ENCODE measurements at regions not wholly inside any gene's neighbourhood (a gene's known extent, or its start where the extent isn't known, plus 50 kb on each side); places are given as distances from the start of the nearest gene placed in this dataset.

- ATAC-seq (no peak), DNase-seq (no peak)
- H3K36me3 ChIP-seq, result no peaks in the 10 kb centered on the region
- no peak for TF ChIP-seq CTCF (IDR thresholded peaks at IDR 0.05)
- H3K4me1 ChIP-seq, result no peaks in the 10 kb centered on the region
- no peaks in the 10 kb centered on the region for H3K9me3 ChIP-seq
- no peak overlapping the region for H3K4me3 ChIP-seq
- intact Hi-C loops (cut with DNase I), result no loop called here
- no peak overlapping the region for H3K27ac ChIP-seq
- H3K27me3 ChIP-seq, result no peaks in the 10 kb centered on the region
These were observed 191.0 kb upstream of the AFF2 start for GRCh38 chrX:148309413-148309812.

GRCh38 chrX:148310426-148311165 is 189.8 kb upstream of the AFF2 start:
- H3K4me1 ChIP-seq, result no peaks in the 10 kb centered on the region
- TF ChIP-seq CTCF (IDR thresholded peaks at IDR 0.05), result no peak

GRCh38 chrX:148311544-148311943 is 188.9 kb upstream of the AFF2 start:
- no peak overlapping the region for H3K27ac ChIP-seq
- H3K4me3 ChIP-seq, result no peak overlapping the region
- DNase-seq (no peak), ATAC-seq (no peak)
- intact Hi-C loops (cut with DNase I), result no loop called here
- no peaks in the 10 kb centered on the region for H3K36me3 ChIP-seq
- TF ChIP-seq CTCF (IDR thresholded peaks at IDR 0.05), result no peak
- no peaks in the 10 kb centered on the region for H3K4me1 ChIP-seq
- no peaks in the 10 kb centered on the region for H3K27me3 ChIP-seq
- H3K9me3 ChIP-seq, result no peaks in the 10 kb centered on the region

More at GRCh38 chrX:148310426-148311165, 189.8 kb upstream of the AFF2 start:
- no peak for DNase-seq
- H3K27ac ChIP-seq, result no peak overlapping the region
- no peaks in the 10 kb centered on the region for H3K9me3 ChIP-seq
- H3K36me3 ChIP-seq, result no peaks in the 10 kb centered on the region
- ATAC-seq, result no peak
- H3K4me3 ChIP-seq, result no peak overlapping the region
- H3K27me3 ChIP-seq, result no peaks in the 10 kb centered on the region
- intact Hi-C loops (cut with DNase I), result no loop called here

GRCh38 chrX:148314876-148315275 is 185.5 kb upstream of the AFF2 start:
- ATAC-seq (no peak), DNase-seq (no peak)
- intact Hi-C loops (cut with DNase I), result no loop called here
- TF ChIP-seq CTCF (IDR thresholded peaks at IDR 0.05), result no peak
- H3K4me3 ChIP-seq, result no peak overlapping the region
- H3K36me3 ChIP-seq, result no peaks in the 10 kb centered on the region
- H3K27ac ChIP-seq, result no peak overlapping the region
- H3K4me1 ChIP-seq, result no peaks in the 10 kb centered on the region
- no peaks in the 10 kb centered on the region for H3K9me3 ChIP-seq
- no peaks in the 10 kb centered on the region for H3K27me3 ChIP-seq

- no peaks in the 10 kb centered on the region for H3K36me3 ChIP-seq
- H3K4me3 ChIP-seq, result no peak overlapping the region
- ATAC-seq (no peak), DNase-seq (no peak)
- no peaks in the 10 kb centered on the region for H3K9me3 ChIP-seq
- H3K27ac ChIP-seq, result no peak overlapping the region
- TF ChIP-seq CTCF (IDR thresholded peaks at IDR 0.05), result no peak
- intact Hi-C loops (cut with DNase I), result no loop called here
- no peaks in the 10 kb centered on the region for H3K4me1 ChIP-seq
- H3K27me3 ChIP-seq, result no peaks in the 10 kb centered on the region
These were observed 184.0 kb upstream of the AFF2 start for GRCh38 chrX:148316446-148316845.

- no peak overlapping the region for H3K4me3 ChIP-seq
- intact Hi-C loops (cut with DNase I), result no loop called here
- no peaks in the 10 kb centered on the region for H3K27me3 ChIP-seq
- no peaks in the 10 kb centered on the region for H3K9me3 ChIP-seq
- no peaks in the 10 kb centered on the region for H3K36me3 ChIP-seq
- H3K4me1 ChIP-seq, result no peaks in the 10 kb centered on the region
- no peak overlapping the region for H3K27ac ChIP-seq
- ATAC-seq, result no peak
- DNase-seq, result no peak
- no peak for TF ChIP-seq CTCF (IDR thresholded peaks at IDR 0.05)
These were observed 177.5 kb upstream of the AFF2 start for GRCh38 chrX:148322906-148323305.

Measured in upper lobe of right lung (tissue), 1 donor.